Head of caudate nucleus (tissue), 42 donors: ENCODE measurements at regions not wholly inside any gene's neighbourhood (a gene's known extent, or its start where the extent isn't known, plus 50 kb on each side); places are given as distances from the start of the nearest gene placed in this dataset.

ENCODE experiments used
- DNase-seq, 42 donors: peaks; one replicate each; pipeline versions ENCODE4 v3.0.0 to v3.0.0-alpha.2; 2020 to 2021; ENCODE audit warnings: mixed read lengths in 7 of 42
- intact Hi-C: fragments of 100-400 bp; cut with DNase I; formaldehyde crosslinking; loops from one replicate; pipeline ENCODE4 v1.15.0; 2022

- intact Hi-C loops = no loop called here
- DNase-seq = no peak
Measured at GRCh38 chr11:97814325-97814959, 1206.3 kb upstream of the CNTN5 start.

- intact Hi-C loops = no loop called here
Measured at GRCh38 chr11:97815667-97816066, 1205.1 kb upstream of the CNTN5 start.

GRCh38 chr11:97832451-97832850 is 1188.3 kb upstream of the CNTN5 start:
- intact Hi-C loops = no loop called here
- DNase-seq = no peak

More at GRCh38 chr11:97815667-97816066, 1205.1 kb upstream of the CNTN5 start:
- DNase-seq = no peak

- intact Hi-C loops = no loop called here
Measured at GRCh38 chr11:97833412-97833811, 1187.3 kb upstream of the CNTN5 start.

GRCh38 chr11:97844016-97844415 is 1176.7 kb upstream of the CNTN5 start:
- no peak for DNase-seq
- intact Hi-C loops = no loop called here

More at GRCh38 chr11:97833412-97833811, 1187.3 kb upstream of the CNTN5 start:
- no peak for DNase-seq

GRCh38 chr11:97847730-97848129 is 1173.0 kb upstream of the CNTN5 start:
- DNase-seq = no peak
- intact Hi-C loops = no loop called here

GRCh38 chr11:97850701-97851100 is 1170.0 kb upstream of the CNTN5 start:
- intact Hi-C loops = no loop called here
- no peak for DNase-seq

GRCh38 chr11:97854357-97854756 is 1166.4 kb upstream of the CNTN5 start:
- DNase-seq = no peak
- intact Hi-C loops = no loop called here

GRCh38 chr11:97854877-97855276 is 1165.9 kb upstream of the CNTN5 start:
- intact Hi-C loops = no loop called here
- DNase-seq = no peak

GRCh38 chr11:97856666-97857065 is 1164.1 kb upstream of the CNTN5 start:
- DNase-seq = no peak
- intact Hi-C loops = no loop called here

- DNase-seq = no peak
- intact Hi-C loops = no loop called here
Measured at GRCh38 chr11:97860237-97860636, 1160.5 kb upstream of the CNTN5 start.

- intact Hi-C loops = no loop called here
- DNase-seq = no peak
Measured at GRCh38 chr11:97862021-97862420, 1158.7 kb upstream of the CNTN5 start.

GRCh38 chr11:97865424-97866012 is 1155.2 kb upstream of the CNTN5 start:
- no peak for DNase-seq
- intact Hi-C loops = no loop called here

- intact Hi-C loops = no loop called here
- no peak for DNase-seq
Measured at GRCh38 chr11:97871816-97872215, 1148.9 kb upstream of the CNTN5 start.

GRCh38 chr11:97880209-97880608 is 1140.5 kb upstream of the CNTN5 start:
- DNase-seq = no peak
- intact Hi-C loops = no loop called here

GRCh38 chr11:97883086-97883485 is 1137.7 kb upstream of the CNTN5 start:
- intact Hi-C loops = no loop called here

GRCh38 chr11:97888641-97889040 is 1132.1 kb upstream of the CNTN5 start:
- no peak for DNase-seq
- intact Hi-C loops = no loop called here

More at GRCh38 chr11:97883086-97883485, 1137.7 kb upstream of the CNTN5 start:
- no peak for DNase-seq

GRCh38 chr11:97890466-97890865 is 1130.3 kb upstream of the CNTN5 start:
- no peak for DNase-seq
- intact Hi-C loops = no loop called here

- intact Hi-C loops = no loop called here
- DNase-seq = no peak
Measured at GRCh38 chr11:97893612-97894011, 1127.1 kb upstream of the CNTN5 start.

GRCh38 chr11:97894978-97895377 is 1125.8 kb upstream of the CNTN5 start:
- DNase-seq = no peak
- intact Hi-C loops = no loop called here

- intact Hi-C loops = no loop called here
- no peak for DNase-seq
Measured at GRCh38 chr11:97895572-97895971, 1125.2 kb upstream of the CNTN5 start.
